Astrocyte (in vitro differentiated cells and primary cell): ENCODE measurements at regions not wholly inside any gene's neighbourhood (a gene's known extent, or its start where the extent isn't known, plus 50 kb on each side); places are given as distances from the start of the nearest gene placed in this dataset.

ENCODE experiments used
- EZH2 ChIP-seq: IDR thresholded peaks from 2 replicates; pipeline ENCODE4 v1.6.1; 2012; ENCODE audit warnings: mild to moderate bottlenecking, low read length, inconsistent platforms; ENCODE audit not compliant: insufficient read depth
- TF ChIP-seq, protein P1 (sequence below): IDR thresholded peaks from 2 replicates; pipeline ENCODE4 v1.5.1; 2011; ENCODE audit warnings: low read depth, mild to moderate bottlenecking, inconsistent platforms, low read length, moderate library complexity; ENCODE audit not compliant: insufficient read depth

DNA sequence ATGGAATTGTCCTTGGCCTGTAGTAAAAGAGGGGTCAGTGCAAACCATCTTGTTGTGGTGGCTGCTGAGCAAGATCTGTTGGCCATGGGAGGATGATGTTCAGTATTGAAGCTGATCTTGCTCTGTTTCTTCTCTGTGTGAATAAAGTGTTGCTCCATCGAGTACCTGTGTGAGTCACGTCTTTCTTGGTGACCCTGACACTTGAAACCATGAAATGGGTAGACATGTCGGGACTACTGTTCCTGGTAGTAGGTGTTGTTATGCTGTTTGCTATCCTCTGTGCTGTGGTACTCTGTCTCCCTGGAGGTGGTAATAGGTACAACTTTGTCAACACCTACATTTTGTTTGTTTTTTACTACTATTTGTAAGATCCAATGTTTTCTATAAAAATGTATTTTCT, 330.6 kb downstream of the MDFIC start:
- no peak for TF ChIP-seq EZH2
- TF ChIP-seq, protein P1, sequence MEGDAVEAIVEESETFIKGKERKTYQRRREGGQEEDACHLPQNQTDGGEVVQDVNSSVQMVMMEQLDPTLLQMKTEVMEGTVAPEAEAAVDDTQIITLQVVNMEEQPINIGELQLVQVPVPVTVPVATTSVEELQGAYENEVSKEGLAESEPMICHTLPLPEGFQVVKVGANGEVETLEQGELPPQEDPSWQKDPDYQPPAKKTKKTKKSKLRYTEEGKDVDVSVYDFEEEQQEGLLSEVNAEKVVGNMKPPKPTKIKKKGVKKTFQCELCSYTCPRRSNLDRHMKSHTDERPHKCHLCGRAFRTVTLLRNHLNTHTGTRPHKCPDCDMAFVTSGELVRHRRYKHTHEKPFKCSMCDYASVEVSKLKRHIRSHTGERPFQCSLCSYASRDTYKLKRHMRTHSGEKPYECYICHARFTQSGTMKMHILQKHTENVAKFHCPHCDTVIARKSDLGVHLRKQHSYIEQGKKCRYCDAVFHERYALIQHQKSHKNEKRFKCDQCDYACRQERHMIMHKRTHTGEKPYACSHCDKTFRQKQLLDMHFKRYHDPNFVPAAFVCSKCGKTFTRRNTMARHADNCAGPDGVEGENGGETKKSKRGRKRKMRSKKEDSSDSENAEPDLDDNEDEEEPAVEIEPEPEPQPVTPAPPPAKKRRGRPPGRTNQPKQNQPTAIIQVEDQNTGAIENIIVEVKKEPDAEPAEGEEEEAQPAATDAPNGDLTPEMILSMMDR: no peak
